OCI-LY7 (cell line): ENCODE measurements at regions not wholly inside any gene's neighbourhood (a gene's known extent, or its start where the extent isn't known, plus 50 kb on each side); places are given as distances from the start of the nearest gene placed in this dataset.

Experiments
- BruUV-seq: library from RNA; stranded (reverse); fragments of 400-500 nt; replicated peaks from 2 replicates; lab custom pipeline; 2021; lab: Mats Ljungman, UMichigan
- CTCF ChIA-PET: fragments of 300-600 bp; sonication (Branson Sonifier 250); formaldehyde crosslinking; loops from one replicate; lab custom pipeline; 2022; ENCODE audit warnings: antibody characterized with exemption; ENCODE audit not compliant: unreplicated experiment; lab: Charles Lee
- POLR2A ChIA-PET: fragments of 300-600 bp; sonication (Branson Sonifier 250); formaldehyde crosslinking; loops from one replicate; lab custom pipeline; 2022; ENCODE audit warnings: antibody characterized with exemption; lab: Charles Lee
- DNase-seq: peaks from one replicate; pipeline ENCODE4 v3.0.0-alpha.2; 2015; ENCODE audit warnings: low spot score
- H2AFZ ChIP-seq: fragments of 200-600 bp; sonication (generic), shearing (Covaris generic); 2 replicates; pipeline ENCODE4 v1.6.1; 2014; ENCODE audit warnings: mild to moderate bottlenecking, antibody characterized with exemption, low read length, moderate library complexity
- H3K27ac ChIP-seq: fragments of 200-600 bp; sonication (generic); 2 replicates; pipeline ENCODE4 v1.5.1; 2014; ENCODE audit warnings: mixed run types, low read depth, mild to moderate bottlenecking, moderate library complexity, low read length, inconsistent platforms; ENCODE audit not compliant: poor library complexity, severe bottlenecking
- H3K36me3 ChIP-seq: fragments of 200-600 bp; sonication (generic); 2 replicates; pipeline ENCODE4 v1.6.1; 2014; ENCODE audit warnings: mild to moderate bottlenecking, antibody characterized with exemption, low read length, moderate library complexity, mixed read lengths; ENCODE audit not compliant: insufficient read depth
- H3K4me1 ChIP-seq: fragments of 200-600 bp; sonication (generic); 2 replicates; pipeline ENCODE4 v1.5.1; 2014; ENCODE audit warnings: mild to moderate bottlenecking, low read length; ENCODE audit not compliant: insufficient read depth, poor library complexity, severe bottlenecking
- H3K4me2 ChIP-seq: fragments of 200-600 bp; sonication (generic); 2 replicates; pipeline ENCODE4 v1.6.1; 2014; ENCODE audit warnings: mild to moderate bottlenecking, low read length
- H3K4me3 ChIP-seq: fragments of 200-600 bp; sonication (generic); 2 replicates; pipeline ENCODE4 v1.5.1; 2014; ENCODE audit warnings: mild to moderate bottlenecking, low read depth, low read length; ENCODE audit not compliant: poor library complexity, severe bottlenecking
- H3K79me2 ChIP-seq: fragments of 200-600 bp; sonication (generic); 2 replicates; pipeline ENCODE4 v1.6.1; 2016; ENCODE audit warnings: low read depth, mild to moderate bottlenecking, low read length, moderate library complexity, mixed read lengths; ENCODE audit not compliant: insufficient read depth
- H3K9me2 ChIP-seq: fragments of 200-600 bp; sonication (generic); 2 replicates; pipeline ENCODE4 v1.6.1; 2016; ENCODE audit warnings: mild to moderate bottlenecking, low read length, mixed read lengths; ENCODE audit not compliant: insufficient read depth
- H3K9me3 ChIP-seq: fragments of 200-600 bp; sonication (generic); 2 replicates; pipeline ENCODE4 v1.6.1; 2014; ENCODE audit warnings: mild to moderate bottlenecking, mixed run types, low read length, mixed read lengths
- H4K20me1 ChIP-seq: fragments of 200-600 bp; sonication (generic); 2 replicates; pipeline ENCODE4 v1.6.1; 2014; ENCODE audit warnings: mild to moderate bottlenecking, antibody characterized with exemption, low read length, moderate library complexity, mixed read lengths; ENCODE audit not compliant: insufficient read depth
- EZH2phosphoT487 ChIP-seq: fragments of 200-600 bp; sonication (generic); IDR thresholded peaks from 2 replicates; pipeline ENCODE4 v1.6.1; 2018; ENCODE audit warnings: low read depth, borderline replicate concordance, mild to moderate bottlenecking, mixed run types, antibody characterized with exemption, low read length, moderate library complexity, mixed read lengths
- intact Hi-C: fragments of 100-400 bp; cut with micrococcal nuclease; formaldehyde crosslinking; loops from one replicate; pipeline ENCODE4 v1.10.0; 2022; ENCODE audit not compliant: unreplicated experiment
- TF ChIP-seq, protein P1 (sequence below): fragments of 200-600 bp; sonication (generic); conservative IDR thresholded peaks from 2 replicates; pipeline ENCODE4 v1.5.1; 2014; ENCODE audit warnings: mild to moderate bottlenecking, antibody characterized with exemption, low read length, moderate library complexity, mixed read lengths

DNA sequence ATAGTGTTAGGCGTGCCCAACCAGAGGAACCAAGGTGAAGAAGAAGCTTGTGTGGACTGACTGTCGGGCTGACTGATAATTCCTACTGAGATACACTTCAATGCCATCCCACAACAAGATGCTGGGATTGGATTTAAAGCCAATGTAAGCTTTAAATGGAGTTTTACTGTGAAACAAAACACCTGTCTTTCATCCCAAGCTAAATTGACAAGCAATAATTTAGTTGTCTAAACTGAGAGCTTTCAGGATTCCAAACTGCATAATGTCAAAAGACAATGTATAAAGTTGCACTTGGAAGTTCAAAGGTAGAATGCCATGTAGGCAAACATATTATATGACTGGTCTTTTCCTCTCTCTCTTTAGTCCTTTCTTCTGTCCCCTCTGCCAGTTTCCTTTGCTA is 1025.3 kb upstream of the FANCL start:
- Histone ChIP-seq H3K79me2 (no peaks in the 10 kb centered on the region), H3K4me3 (no peak overlapping the region), H3K36me3 (no peaks in the 10 kb centered on the region), H3K4me2 (no peak overlapping the region), H3K9me2 (no peaks in the 10 kb centered on the region), H3K27ac (no peak overlapping the region), H4K20me1 (no peaks in the 10 kb centered on the region), H2AFZ (no peak overlapping the region), H3K9me3 (no peaks in the 10 kb centered on the region), H3K4me1 (no peaks in the 10 kb centered on the region)
- intact Hi-C loops: no loop called here
- TF ChIP-seq, protein P1, sequence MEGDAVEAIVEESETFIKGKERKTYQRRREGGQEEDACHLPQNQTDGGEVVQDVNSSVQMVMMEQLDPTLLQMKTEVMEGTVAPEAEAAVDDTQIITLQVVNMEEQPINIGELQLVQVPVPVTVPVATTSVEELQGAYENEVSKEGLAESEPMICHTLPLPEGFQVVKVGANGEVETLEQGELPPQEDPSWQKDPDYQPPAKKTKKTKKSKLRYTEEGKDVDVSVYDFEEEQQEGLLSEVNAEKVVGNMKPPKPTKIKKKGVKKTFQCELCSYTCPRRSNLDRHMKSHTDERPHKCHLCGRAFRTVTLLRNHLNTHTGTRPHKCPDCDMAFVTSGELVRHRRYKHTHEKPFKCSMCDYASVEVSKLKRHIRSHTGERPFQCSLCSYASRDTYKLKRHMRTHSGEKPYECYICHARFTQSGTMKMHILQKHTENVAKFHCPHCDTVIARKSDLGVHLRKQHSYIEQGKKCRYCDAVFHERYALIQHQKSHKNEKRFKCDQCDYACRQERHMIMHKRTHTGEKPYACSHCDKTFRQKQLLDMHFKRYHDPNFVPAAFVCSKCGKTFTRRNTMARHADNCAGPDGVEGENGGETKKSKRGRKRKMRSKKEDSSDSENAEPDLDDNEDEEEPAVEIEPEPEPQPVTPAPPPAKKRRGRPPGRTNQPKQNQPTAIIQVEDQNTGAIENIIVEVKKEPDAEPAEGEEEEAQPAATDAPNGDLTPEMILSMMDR: no peak
- no peak for TF ChIP-seq EZH2phosphoT487
- DNase-seq: no peak
- ChIA-PET CTCF (no interaction called here), POLR2A (no interaction called here)
- no TSS peak for BruUV-seq

DNA sequence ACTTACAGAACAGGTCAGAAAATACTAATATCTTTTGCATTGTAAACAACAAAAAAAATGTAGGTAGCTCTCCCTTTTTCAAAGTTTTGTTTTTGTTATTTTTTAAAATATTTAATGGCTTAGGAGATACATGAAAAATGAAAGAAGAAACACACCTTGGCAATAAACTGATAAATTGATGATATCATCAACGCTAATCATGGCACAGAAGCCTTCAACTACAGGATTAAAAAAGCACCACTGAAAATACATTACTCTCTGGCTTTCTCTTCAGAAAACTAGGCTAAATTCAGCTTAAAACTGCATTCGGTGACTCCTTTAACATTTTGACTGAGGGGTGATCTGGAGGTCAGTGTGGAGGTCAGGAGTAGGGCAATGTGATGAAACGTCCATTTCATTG is 1018.8 kb upstream of the FANCL start:
- Histone ChIP-seq H3K9me2 (no peaks in the 10 kb centered on the region), H3K4me1 (no peaks in the 10 kb centered on the region), H3K4me3 (no peak overlapping the region), H3K36me3 (no peaks in the 10 kb centered on the region), H4K20me1 (no peaks in the 10 kb centered on the region), H2AFZ (no peak overlapping the region), H3K79me2 (no peaks in the 10 kb centered on the region), H3K4me2 (no peak overlapping the region), H3K9me3 (no peaks in the 10 kb centered on the region), H3K27ac (no peak overlapping the region)
- TF ChIP-seq EZH2phosphoT487: no peak
- TF ChIP-seq, protein P1: no peak
- DNase-seq: no peak
- intact Hi-C loops: no loop called here
- ChIA-PET CTCF (no interaction called here), POLR2A (no interaction called here)
- no TSS peak for BruUV-seq

DNA sequence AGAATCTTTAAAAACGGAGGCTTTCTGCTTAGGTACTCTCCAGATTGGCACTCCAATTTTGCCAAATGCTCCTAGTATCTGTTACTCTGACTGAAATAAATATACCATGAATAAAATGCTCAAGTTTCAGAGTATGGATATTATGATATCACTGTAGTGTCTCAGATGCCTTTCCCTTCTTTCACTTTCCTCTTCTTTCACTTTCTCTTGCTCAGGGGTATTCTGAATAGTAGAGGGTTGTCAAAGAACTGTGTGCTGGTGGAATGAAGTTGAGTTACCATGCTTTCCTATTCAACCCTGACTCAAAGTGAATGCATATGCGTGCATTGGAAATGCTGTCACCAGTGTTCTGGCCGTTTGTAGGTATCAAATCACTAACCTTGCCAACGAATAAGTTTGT is 1015.2 kb upstream of the FANCL start:
- H3K79me2 ChIP-seq: no peaks in the 10 kb centered on the region
- H4K20me1 ChIP-seq: no peaks in the 10 kb centered on the region
- no peak overlapping the region for H3K4me2 ChIP-seq
- H3K9me2 ChIP-seq: no peaks in the 10 kb centered on the region
- no TSS peak for BruUV-seq
- no peaks in the 10 kb centered on the region for H3K9me3 ChIP-seq
- H3K27ac ChIP-seq: no peak overlapping the region
- ChIA-PET CTCF (no interaction called here), POLR2A (no interaction called here)
- no peak overlapping the region for H2AFZ ChIP-seq
- no peak overlapping the region for H3K4me3 ChIP-seq
- no peaks in the 10 kb centered on the region for H3K4me1 ChIP-seq
- no peak for DNase-seq
- H3K36me3 ChIP-seq: no peaks in the 10 kb centered on the region
- TF ChIP-seq, protein P1: no peak
- no peak for TF ChIP-seq EZH2phosphoT487
- intact Hi-C loops: no loop called here
